GM12878 (cell line): ENCODE measurements at regions not wholly inside any gene's neighbourhood (a gene's known extent, or its start where the extent isn't known, plus 50 kb on each side); places are given as distances from the start of the nearest gene placed in this dataset.

Source experiments
- ATAC-seq: fragments of 200-7000 bp; cut with Tn5 transposase; 3 replicates; pipeline ENCODE4 v1.9.1; 2020; ENCODE audit warnings: mild to moderate bottlenecking, moderate library complexity
- BruUV-seq: library from RNA; stranded (reverse); fragments of 400-500 nt; replicated peaks from 2 replicates; lab custom pipeline; 2021; lab: Mats Ljungman, UMichigan
- CTCF ChIA-PET: fragments of 300-600 bp; sonication (Branson Sonifier 250); formaldehyde crosslinking; extraction: SDS; loops from one replicate; lab custom pipeline; 2021; ENCODE audit warnings: inconsistent platforms; lab: Yijun Ruan, JAX
- POLR2A ChIA-PET: fragments of 350-600 bp; formaldehyde crosslinking; extraction: SDS; loops from one replicate; lab custom pipeline; 2021; ENCODE audit warnings: inconsistent platforms; lab: Charles Lee
- RAD21 ChIA-PET: fragments of 300-600 bp; sonication (Branson Sonifier 250); formaldehyde crosslinking; loops from one replicate; lab custom pipeline; 2023; ENCODE audit warnings: antibody characterized with exemption; ENCODE audit not compliant: unreplicated experiment; lab: Charles Lee
- SMC1A ChIA-PET: fragments of 300-600 bp; sonication (Branson Sonifier 250); formaldehyde crosslinking; loops from one replicate; lab custom pipeline; 2023; ENCODE audit not compliant: unreplicated experiment, uncharacterized antibody; lab: Charles Lee
- DNase-seq: peaks from one replicate; pipeline ENCODE4 v3.0.0-alpha.2; 2011; ENCODE audit warnings: low read depth, low spot score
- FAIRE-seq: peaks from 3 replicates; lab custom pipeline; 2011; peaks lifted over from hg19 to GRCh38; lab: Jason Lieb, UNC
- H2AFZ ChIP-seq: 2 replicates; pipeline ENCODE4 v1.6.0; 2011; ENCODE audit warnings: low read depth, low read length, control low read depth; ENCODE audit not compliant: control insufficient read depth
- H3K27ac ChIP-seq: 2 replicates; pipeline ENCODE4 v1.5.1; 2011; ENCODE audit warnings: control low read depth; ENCODE audit not compliant: control insufficient read depth, insufficient read depth
- H3K27me3 ChIP-seq, 2 experiments: replicated peaks in 1 of 2; 2 replicates each; pipeline versions ENCODE4 v1.6.0 to v1.6.1; 2011; ENCODE audit warnings: low read length in 1 of 2; ENCODE audit not compliant: control insufficient read depth in 2 of 2, insufficient read depth in 2 of 2
- H3K36me3 ChIP-seq, 2 experiments: 2 replicates each; pipeline ENCODE4 v1.5.1; 2011; ENCODE audit warnings: low read length in 1 of 2; ENCODE audit not compliant: control insufficient read depth in 2 of 2, insufficient read depth in 2 of 2
- H3K4me1 ChIP-seq: 2 replicates; pipeline ENCODE4 v1.6.1; 2011; ENCODE audit warnings: mild to moderate bottlenecking, low read length, moderate library complexity, mixed read lengths; ENCODE audit not compliant: control insufficient read depth, insufficient read depth
- H3K4me2 ChIP-seq: 2 replicates; pipeline ENCODE4 v1.6.0; 2011; ENCODE audit warnings: control low read depth; ENCODE audit not compliant: control insufficient read depth, insufficient read depth
- H3K4me3 ChIP-seq: fragments of 200-600 bp; sonication (generic); 2 replicates; pipeline ENCODE4 v1.5.1; 2016
- H3K79me2 ChIP-seq: 2 replicates; pipeline ENCODE4 v1.6.0; 2011; ENCODE audit warnings: low read length; ENCODE audit not compliant: control insufficient read depth, insufficient read depth
- H3K9ac ChIP-seq: 2 replicates; pipeline ENCODE4 v1.8.0; 2011; ENCODE audit warnings: low read length, control low read depth, mixed read lengths; ENCODE audit not compliant: control insufficient read depth, insufficient read depth
- H3K9me3 ChIP-seq: replicated peaks from 3 replicates; pipeline ENCODE4 v1.5.1; 2011; ENCODE audit warnings: mild to moderate bottlenecking, low read length; ENCODE audit not compliant: control insufficient read depth, insufficient read depth
- H4K20me1 ChIP-seq: 2 replicates; pipeline ENCODE4 v1.6.0; 2011; ENCODE audit not compliant: control insufficient read depth, insufficient read depth
- BACH1 ChIP-seq: fragments of 450-650 bp; IDR thresholded peaks from 2 replicates; pipeline ENCODE4 v1.6.1; 2017; ENCODE audit warnings: mild to moderate bottlenecking, borderline replicate concordance
- ELK1 ChIP-seq: IDR thresholded peaks from 2 replicates; pipeline ENCODE4 v1.6.1; 2012; ENCODE audit warnings: low read depth, low read length, improper control_type of control experiment
- ETV6 ChIP-seq, 2 experiments: fragments of 450-650 bp in 1 of 2; IDR thresholded peaks in 1 of 2; conservative IDR thresholded peaks in 1 of 2; 2 replicates each; pipeline ENCODE4 v1.6.1; 2014; ENCODE audit warnings: antibody characterized with exemption in 1 of 2, borderline replicate concordance in 1 of 2, low read depth in 1 of 2, mild to moderate bottlenecking in 1 of 2, moderate library complexity in 1 of 2
- HDAC2 ChIP-seq: fragments of 200-600 bp; sonication (generic); IDR thresholded peaks from 2 replicates; pipeline ENCODE4 v1.6.1; 2017
- NRF1 ChIP-seq: conservative IDR thresholded peaks from 2 replicates; pipeline ENCODE4 v1.6.1; 2011; ENCODE audit warnings: mild to moderate bottlenecking, low read depth, low read length, improper control_type of control experiment
- RB1 ChIP-seq: fragments of 450-650 bp; formaldehyde crosslinking; IDR thresholded peaks from 2 replicates; pipeline ENCODE4 v1.6.1; 2017; ENCODE audit warnings: mild to moderate bottlenecking, borderline replicate concordance
- SKIL ChIP-seq: fragments of 450-650 bp; IDR thresholded peaks from 2 replicates; pipeline ENCODE4 v1.6.1; 2017; ENCODE audit warnings: mild to moderate bottlenecking, low read depth, inconsistent platforms; ENCODE audit not compliant: poor library complexity, severe bottlenecking
- SRF ChIP-seq, 2 experiments: IDR thresholded peaks; 2 replicates each; pipeline ENCODE4 v1.6.1; 2011; ENCODE audit warnings: low read depth in 2 of 2, low read length in 2 of 2, mild to moderate bottlenecking in 1 of 2, moderate library complexity in 1 of 2
- STAT1 ChIP-seq: fragments of 450-650 bp; conservative IDR thresholded peaks from 2 replicates; pipeline ENCODE4 v1.6.1; 2014; ENCODE audit warnings: antibody characterized with exemption, mild to moderate bottlenecking
- ZNF592 ChIP-seq: fragments of 450-650 bp; IDR thresholded peaks from 2 replicates; pipeline ENCODE4 v1.6.1; 2017; ENCODE audit warnings: mild to moderate bottlenecking, moderate library complexity
- WGBS: methylation state at CpG from one replicate; pipeline ENCODE4 v1.1.6; 2016; ENCODE audit warnings: low lambda C conversion rate; ENCODE audit not compliant: insufficient replicate concordance, insufficient coverage; ENCODE audit errors: missing lambda C conversion rate; 5-methylcytosine and 5-hydroxymethylcytosine counted together
- in situ Hi-C: fragments of 300-500 bp; cut with MboI; formaldehyde crosslinking; loops from 9 replicates; pipeline ENCODE4 v1.14.3; 2018; ENCODE audit warnings: mixed read lengths
- intact Hi-C: fragments of 100-400 bp; cut with micrococcal nuclease; formaldehyde crosslinking; loops from one replicate; pipeline ENCODE4 v1.14.2; 2022; ENCODE audit not compliant: unreplicated experiment

DNA sequence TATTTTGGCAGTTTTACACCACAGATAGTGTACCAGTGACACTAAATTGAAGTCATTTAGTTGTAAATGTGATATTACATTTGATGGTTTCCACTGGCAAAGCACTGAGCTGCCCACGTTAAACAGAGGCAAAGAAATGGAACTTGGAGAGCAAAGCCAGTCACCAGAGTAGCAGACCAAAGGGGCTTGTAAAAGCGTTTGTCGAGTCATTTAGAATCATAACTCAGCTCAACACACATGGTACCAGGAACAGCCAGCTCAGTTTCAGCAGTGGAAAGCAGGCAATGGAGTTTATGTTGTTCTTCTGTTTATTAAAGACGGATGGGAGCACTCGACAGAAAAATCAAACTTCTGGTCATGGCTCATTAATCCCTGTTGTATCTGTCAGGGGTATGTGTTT lies 91.2 kb downstream of the POU3F3 start:
- Histone ChIP-seq H3K79me2 (no peaks in the 10 kb centered on the region), H3K9ac (no peak overlapping the region), H3K9me3 (no peaks in the 10 kb centered on the region), H3K36me3 (no peaks in the 10 kb centered on the region), H3K27ac (no peak overlapping the region), H3K4me3 (no peak overlapping the region), H3K27me3 (peaks cover 0 to 2% of the 10 kb centered on the region in 2 experiments; a peak in 1 of 4 replicates), H3K4me2 (no peak overlapping the region), H2AFZ (no peak overlapping the region), H4K20me1 (no peaks in the 10 kb centered on the region), H3K4me1 (no peaks in the 10 kb centered on the region)
- no TSS peak for BruUV-seq
- intact Hi-C loops (no loop called here), in situ Hi-C loops (no loop called here)
- ChIA-PET POLR2A (no interaction called here), CTCF (interaction anchor here (1.1 to 1.2 kb wide), 2 partner anchors 29 to 31 kb away, joined by 3 to 4 read pairs; no protein-coding TSS in a partner anchor), RAD21 (no interaction called here), SMC1A (no interaction called here)
- WGBS, result 13% methylated on average over 5 of the region's 5 CpGs
- ATAC-seq (no peak), FAIRE-seq (no peak), DNase-seq (no peak)
- no peak for TF ChIP-seq ETV6 (conservative IDR thresholded peaks at IDR 0.05 in 1 of 2, IDR thresholded peaks at IDR 0.05 in 1 of 2; ENCODE audit: borderline replicate concordance in 1 of 2, low read depth in 1 of 2)

- CTCF ChIA-PET, result interaction anchor here (1.1 to 1.2 kb wide), 2 partner anchors 30 kb away, joined by 3 to 4 read pairs; no protein-coding TSS in a partner anchor
- RAD21 ChIA-PET, result no interaction called here
- WGBS, result 4% methylated on average over 3 of the region's 3 CpGs
- Histone ChIP-seq H3K4me3 (no peak overlapping the region), H4K20me1 (no peaks in the 10 kb centered on the region), H3K4me2 (no peak overlapping the region), H3K9ac (no peak overlapping the region), H3K4me1 (no peaks in the 10 kb centered on the region), H3K27me3 (peaks cover 0 to 2% of the 10 kb centered on the region in 2 experiments; a peak in 1 of 4 replicates), H3K27ac (no peak overlapping the region), H3K9me3 (no peaks in the 10 kb centered on the region), H3K36me3 (no peaks in the 10 kb centered on the region), H2AFZ (no peak overlapping the region), H3K79me2 (no peaks in the 10 kb centered on the region)
- FAIRE-seq (no peak), ATAC-seq (no peak), DNase-seq (no peak)
- SMC1A ChIA-PET, result interaction anchor here (0.5 kb wide), 1 partner anchor 375 kb away, joined by 3 read pairs; no protein-coding TSS in a partner anchor
- intact Hi-C loops (no loop called here), in situ Hi-C loops (no loop called here)
- no TSS peak for BruUV-seq
- POLR2A ChIA-PET, result no interaction called here
- no peak for TF ChIP-seq ELK1
- no peak for TF ChIP-seq ZNF592
- no peak for TF ChIP-seq BACH1
- no peak for TF ChIP-seq SRF (IDR thresholded peaks at IDR 0.05; ENCODE audit: low read depth in 2 of 2, low read length in 2 of 2)
- no peak for TF ChIP-seq NRF1
- no peak for TF ChIP-seq SKIL
- no peak for TF ChIP-seq RB1
- TF ChIP-seq HDAC2, result no peak
- TF ChIP-seq STAT1, result no peak
Measured at GRCh38 chr2:104945866-104946265, 92.0 kb downstream of the POU3F3 start.
